Peyer's patch (tissue), 4 donors: ENCODE measurements at regions not wholly inside any gene's neighbourhood (a gene's known extent, or its start where the extent isn't known, plus 50 kb on each side); places are given as distances from the start of the nearest gene placed in this dataset.

Experiments used
- CTCF ChIP-seq, 6 experiments: fragments of 450-650 bp in 4 of 6; fragments of 200-600 bp in 2 of 6; sonication (generic) in 1 of 6; IDR thresholded peaks; one replicate each; pipeline ENCODE4 v1.5.1; 2017 to 2019; ENCODE audit warnings: antibody characterized with exemption in 6 of 6, mild to moderate bottlenecking in 3 of 6, moderate library complexity in 1 of 6
- POLR2A ChIP-seq, 2 donors: fragments of 450-650 bp; IDR thresholded peaks; one replicate each; pipeline ENCODE4 v1.5.1; 2017; ENCODE audit warnings: antibody characterized with exemption in 2 of 2, mild to moderate bottlenecking in 2 of 2, moderate library complexity in 2 of 2

DNA sequence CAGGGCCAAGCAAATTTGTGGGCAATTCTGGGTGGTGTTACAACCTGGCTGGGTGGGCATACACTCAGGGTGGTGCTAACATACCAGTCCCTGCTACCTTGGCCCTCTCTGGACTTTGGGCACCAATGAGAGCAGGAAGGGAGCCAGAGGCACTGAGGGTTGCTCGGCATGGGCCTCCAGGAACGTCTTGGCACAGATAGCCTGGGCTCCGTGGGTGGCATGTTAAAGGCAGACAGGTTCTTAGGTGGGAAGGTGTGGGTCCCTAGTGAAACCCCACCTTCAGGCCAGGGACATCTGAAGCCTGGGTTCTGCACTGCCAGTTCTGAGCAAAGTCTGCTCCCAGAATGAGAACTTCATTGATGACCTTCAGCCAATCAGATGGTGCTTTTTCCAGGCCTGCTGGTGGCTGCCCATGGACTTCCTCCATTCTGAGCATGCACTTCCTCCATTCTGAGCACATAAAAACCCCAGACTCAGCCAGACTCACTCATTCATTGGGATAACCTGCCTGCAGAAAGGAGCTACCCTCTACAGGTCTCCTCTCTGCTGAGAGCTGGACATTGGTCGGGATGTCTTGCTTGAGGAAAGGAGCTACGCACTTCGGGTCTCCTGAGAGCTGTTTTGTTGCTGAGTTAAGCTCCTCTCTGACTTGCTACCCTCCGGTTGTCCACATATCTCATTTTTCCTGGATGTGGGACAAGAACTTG is 2567.1 kb downstream of the PCDH9 start:
- TF ChIP-seq CTCF (IDR thresholded peaks at IDR 0.05) = no peak
- TF ChIP-seq POLR2A (IDR thresholded peaks at IDR 0.05) = no peak
